DND-41 (cell line): ENCODE measurements at regions not wholly inside any gene's neighbourhood (a gene's known extent, or its start where the extent isn't known, plus 50 kb on each side); places are given as distances from the start of the nearest gene placed in this dataset.

Experiments used
- ATAC-seq: fragments of 200-7000 bp; cut with Tn5 transposase; 3 replicates; pipeline ENCODE4 v1.9.1; 2021; ENCODE audit warnings: low read depth; ENCODE audit not compliant: insufficient read depth
- DNase-seq: peaks from one replicate; pipeline ENCODE4 v3.0.0-alpha.2; 2020
- H2AFZ ChIP-seq: 2 replicates; pipeline ENCODE4 v1.6.0; 2012; ENCODE audit warnings: low read depth, low read length
- H3K27ac ChIP-seq: 2 replicates; pipeline ENCODE4 v1.5.1; 2012; ENCODE audit warnings: low read length, inconsistent platforms
- H3K27me3 ChIP-seq: fragments of 200-600 bp; sonication (generic); 2 replicates; pipeline ENCODE4 v1.6.0; 2012; ENCODE audit warnings: low read length, mild to moderate bottlenecking, inconsistent platforms; ENCODE audit not compliant: insufficient read depth, poor library complexity
- H3K36me3 ChIP-seq: 2 replicates; pipeline ENCODE4 v1.5.1; 2012; ENCODE audit warnings: low read length, inconsistent platforms; ENCODE audit not compliant: insufficient read depth
- H3K4me1 ChIP-seq: 2 replicates; pipeline ENCODE4 v1.5.1; 2012; ENCODE audit warnings: mild to moderate bottlenecking, low read length; ENCODE audit not compliant: insufficient read depth
- H3K4me2 ChIP-seq: 2 replicates; pipeline ENCODE4 v1.6.0; 2012; ENCODE audit warnings: mild to moderate bottlenecking, moderate library complexity, low read length, inconsistent platforms; ENCODE audit not compliant: insufficient read depth
- H3K4me3 ChIP-seq, 2 experiments: fragments of 200-600 bp in 1 of 2; shearing (Covaris generic) in 1 of 2; 2 replicates each; pipeline ENCODE4 v1.5.1; 2012 to 2016; ENCODE audit warnings: inconsistent platforms in 2 of 2, low read length in 2 of 2, mild to moderate bottlenecking in 2 of 2, low read depth in 1 of 2, moderate library complexity in 1 of 2
- H3K79me2 ChIP-seq: 2 replicates; pipeline ENCODE4 v1.6.0; 2012; ENCODE audit warnings: low read length, inconsistent platforms; ENCODE audit not compliant: insufficient read depth
- H3K9ac ChIP-seq: 2 replicates; pipeline ENCODE4 v1.6.0; 2012; ENCODE audit warnings: low read depth, mild to moderate bottlenecking, inconsistent platforms, low read length, moderate library complexity
- H3K9me3 ChIP-seq: 2 replicates; pipeline ENCODE4 v1.5.1; 2012; ENCODE audit warnings: low read length, moderate library complexity, mild to moderate bottlenecking, inconsistent platforms; ENCODE audit not compliant: insufficient read depth, severe bottlenecking
- H4K20me1 ChIP-seq: 2 replicates; pipeline ENCODE4 v1.6.0; 2012; ENCODE audit warnings: low read length; ENCODE audit not compliant: insufficient read depth
- EZH2 ChIP-seq: IDR thresholded peaks from 3 replicates; pipeline ENCODE4 v1.6.1; 2012; ENCODE audit warnings: borderline replicate concordance, low read depth, mild to moderate bottlenecking, moderate library complexity, low read length, inconsistent platforms; ENCODE audit not compliant: severe bottlenecking
- TF ChIP-seq, protein P1 (sequence below): IDR thresholded peaks from 2 replicates; pipeline ENCODE4 v1.5.1; 2012; ENCODE audit warnings: borderline replicate concordance, low read length, moderate library complexity, mild to moderate bottlenecking; ENCODE audit not compliant: poor library complexity, severe bottlenecking; ENCODE audit errors: extremely low read depth

GRCh38 chr6:140560671-140561070 lies 1186.2 kb upstream of the CITED2 start:
- H3K4me1 ChIP-seq = no peaks in the 10 kb centered on the region
- no peaks in the 10 kb centered on the region for H3K9me3 ChIP-seq
- ATAC-seq = no peak
- no peak for TF ChIP-seq EZH2
- TF ChIP-seq, protein P1, sequence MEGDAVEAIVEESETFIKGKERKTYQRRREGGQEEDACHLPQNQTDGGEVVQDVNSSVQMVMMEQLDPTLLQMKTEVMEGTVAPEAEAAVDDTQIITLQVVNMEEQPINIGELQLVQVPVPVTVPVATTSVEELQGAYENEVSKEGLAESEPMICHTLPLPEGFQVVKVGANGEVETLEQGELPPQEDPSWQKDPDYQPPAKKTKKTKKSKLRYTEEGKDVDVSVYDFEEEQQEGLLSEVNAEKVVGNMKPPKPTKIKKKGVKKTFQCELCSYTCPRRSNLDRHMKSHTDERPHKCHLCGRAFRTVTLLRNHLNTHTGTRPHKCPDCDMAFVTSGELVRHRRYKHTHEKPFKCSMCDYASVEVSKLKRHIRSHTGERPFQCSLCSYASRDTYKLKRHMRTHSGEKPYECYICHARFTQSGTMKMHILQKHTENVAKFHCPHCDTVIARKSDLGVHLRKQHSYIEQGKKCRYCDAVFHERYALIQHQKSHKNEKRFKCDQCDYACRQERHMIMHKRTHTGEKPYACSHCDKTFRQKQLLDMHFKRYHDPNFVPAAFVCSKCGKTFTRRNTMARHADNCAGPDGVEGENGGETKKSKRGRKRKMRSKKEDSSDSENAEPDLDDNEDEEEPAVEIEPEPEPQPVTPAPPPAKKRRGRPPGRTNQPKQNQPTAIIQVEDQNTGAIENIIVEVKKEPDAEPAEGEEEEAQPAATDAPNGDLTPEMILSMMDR = no peak
- no peak overlapping the region for H2AFZ ChIP-seq
- H3K27ac ChIP-seq = no peak overlapping the region
- no peak for DNase-seq
- H3K36me3 ChIP-seq = no peaks in the 10 kb centered on the region
- H3K9ac ChIP-seq = no peak overlapping the region
- no peaks in the 10 kb centered on the region for H3K79me2 ChIP-seq
- no peak overlapping the region for H3K4me3 ChIP-seq
- H3K4me2 ChIP-seq = no peak overlapping the region
- no peaks in the 10 kb centered on the region for H3K27me3 ChIP-seq
- H4K20me1 ChIP-seq = no peaks in the 10 kb centered on the region

DNA sequence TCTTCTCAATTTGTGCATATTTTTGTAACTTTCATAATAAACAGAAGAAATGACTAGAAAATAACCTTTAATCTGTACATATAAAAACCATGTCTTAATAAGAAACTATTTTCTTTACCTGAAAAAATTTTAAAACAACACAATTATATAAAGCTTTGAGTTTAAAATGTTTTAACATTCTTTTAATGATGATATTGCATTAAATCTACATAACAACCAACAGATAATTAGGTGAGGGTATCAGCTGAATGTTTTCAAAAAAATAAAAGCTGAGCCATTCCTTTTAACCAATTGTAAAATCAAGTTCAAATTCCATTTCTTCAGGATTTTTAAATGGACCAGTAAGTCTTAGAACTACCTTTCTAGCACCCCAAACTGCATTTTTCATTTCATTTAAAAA lies 1185.0 kb upstream of the CITED2 start:
- ATAC-seq = no peak
- Histone ChIP-seq H3K27me3 (no peaks in the 10 kb centered on the region), H4K20me1 (no peaks in the 10 kb centered on the region), H3K9me3 (no peaks in the 10 kb centered on the region), H3K4me3 (no peak overlapping the region), H3K4me1 (no peaks in the 10 kb centered on the region), H3K27ac (no peak overlapping the region), H3K79me2 (no peaks in the 10 kb centered on the region), H3K4me2 (no peak overlapping the region), H3K36me3 (no peaks in the 10 kb centered on the region), H3K9ac (no peak overlapping the region), H2AFZ (no peak overlapping the region)
- no peak for TF ChIP-seq EZH2
- TF ChIP-seq, protein P1 = no peak
- DNase-seq = no peak

DNA sequence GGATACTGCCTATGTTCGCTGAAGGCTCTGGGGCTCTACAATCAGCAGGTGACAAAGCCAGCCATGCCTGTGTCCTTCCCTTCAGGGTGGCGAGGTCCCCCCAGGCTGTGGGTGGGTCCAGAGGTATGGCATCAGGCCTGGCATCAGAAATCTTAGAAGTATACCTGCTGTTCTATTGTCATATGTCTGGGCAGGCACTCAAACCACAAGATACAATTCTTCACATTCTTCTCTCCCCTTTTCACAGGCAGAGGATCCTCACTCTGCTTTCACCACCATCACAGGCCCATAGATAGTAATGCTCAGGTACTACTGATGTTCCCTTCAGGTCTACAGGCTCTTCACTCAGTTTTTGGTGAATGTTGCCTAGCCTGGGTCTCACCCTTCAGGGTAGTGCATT lies 1180.0 kb upstream of the CITED2 start:
- Histone ChIP-seq H3K9me3 (no peaks in the 10 kb centered on the region), H3K36me3 (no peaks in the 10 kb centered on the region), H2AFZ (no peak overlapping the region), H3K4me2 (no peak overlapping the region), H3K27ac (no peak overlapping the region), H3K9ac (no peak overlapping the region), H4K20me1 (no peaks in the 10 kb centered on the region), H3K27me3 (no peaks in the 10 kb centered on the region), H3K4me3 (no peak overlapping the region), H3K79me2 (no peaks in the 10 kb centered on the region), H3K4me1 (no peaks in the 10 kb centered on the region)
- ATAC-seq (no peak), DNase-seq (no peak)
- TF ChIP-seq, protein P1 = no peak
- TF ChIP-seq EZH2 = no peak

DNA sequence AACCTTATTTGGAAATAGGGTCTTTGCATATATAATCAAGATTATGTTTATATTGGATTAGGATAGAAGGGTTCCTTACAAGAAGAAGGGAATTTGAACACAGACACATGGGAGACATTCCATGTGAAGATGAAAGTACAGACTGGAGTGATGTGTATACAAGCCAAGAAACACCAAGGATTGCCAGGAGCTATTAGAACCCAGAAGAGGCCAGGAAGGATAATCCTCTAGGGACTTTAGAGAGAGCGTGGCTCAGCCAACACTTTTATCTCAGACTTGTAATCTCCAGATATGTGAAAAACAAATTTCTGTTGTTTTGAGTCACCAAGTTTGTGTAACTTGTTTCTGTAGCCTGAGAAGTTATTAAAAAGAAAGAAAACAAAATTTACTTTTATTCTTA lies 1173.9 kb upstream of the CITED2 start:
- H2AFZ ChIP-seq = no peak overlapping the region

More for the DNA sequence above, 1173.9 kb upstream of the CITED2 start:
- Histone ChIP-seq H3K36me3 (no peaks in the 10 kb centered on the region), H3K4me1 (no peaks in the 10 kb centered on the region), H3K4me2 (no peak overlapping the region), H3K9me3 (no peaks in the 10 kb centered on the region), H3K79me2 (no peaks in the 10 kb centered on the region), H4K20me1 (no peaks in the 10 kb centered on the region), H3K9ac (no peak overlapping the region), H3K27me3 (no peaks in the 10 kb centered on the region), H3K4me3 (no peak overlapping the region), H3K27ac (no peak overlapping the region)
- ATAC-seq (no peak), DNase-seq (no peak)
- TF ChIP-seq, protein P1 = no peak
- no peak for TF ChIP-seq EZH2
